Heart left ventricle (tissue), 16 donors: ENCODE measurements at regions not wholly inside any gene's neighbourhood (a gene's known extent, or its start where the extent isn't known, plus 50 kb on each side); places are given as distances from the start of the nearest gene placed in this dataset.

Experiments used
- ATAC-seq, 4 donors: fragments of 200-7000 bp; cut with Tn5 transposase; one replicate each; pipeline ENCODE4 v1.9.1; 2020 to 2022; ENCODE audit warnings: moderate library complexity in 4 of 4, mild to moderate bottlenecking in 3 of 4, moderate number of reproducible peaks in 1 of 4
- DNase-seq, 5 donors: peaks; one replicate each; pipeline ENCODE4 v3.0.0-alpha.2; 2020
- H3K27ac ChIP-seq, 12 donors: fragments of 200-600 bp; sonication (generic) in 4 of 12; one replicate each; pipeline versions ENCODE4 v1.5.0 to v1.8.0; 2016 to 2022; ENCODE audit warnings: mild to moderate bottlenecking in 2 of 12
- H3K27me3 ChIP-seq, 9 donors: fragments of 200-600 bp; sonication (generic) in 2 of 9; one replicate each; pipeline versions ENCODE4 v1.5.1 to v1.8.0; 2016 to 2022; ENCODE audit warnings: mild to moderate bottlenecking in 3 of 9
- H3K36me3 ChIP-seq, 9 donors: fragments of 200-600 bp; sonication (generic) in 2 of 9; one replicate each; pipeline versions ENCODE4 v1.5.0 to v1.8.0; 2018 to 2022; ENCODE audit warnings: mild to moderate bottlenecking in 2 of 9
- H3K4me1 ChIP-seq, 12 donors: fragments of 200-600 bp; sonication (generic) in 4 of 12; one replicate each; pipeline versions ENCODE4 v1.5.0 to v1.8.0; 2016 to 2022; ENCODE audit warnings: mild to moderate bottlenecking in 3 of 12
- H3K4me3 ChIP-seq, 12 donors: fragments of 200-600 bp; sonication (generic) in 4 of 12; one replicate each; pipeline versions ENCODE4 v1.5.0 to v1.8.0; 2017 to 2022; ENCODE audit warnings: mild to moderate bottlenecking in 9 of 12, moderate library complexity in 4 of 12
- H3K9me3 ChIP-seq, 12 donors: fragments of 200-600 bp; sonication (generic) in 4 of 12; one replicate each; pipeline versions ENCODE4 v1.5.0 to v1.8.0; 2016 to 2022; ENCODE audit warnings: mild to moderate bottlenecking in 1 of 12
- POLR2A ChIP-seq, 2 donors: fragments of 450-650 bp; IDR thresholded peaks; one replicate each; pipeline ENCODE4 v1.6.1; 2017; ENCODE audit warnings: antibody characterized with exemption in 2 of 2, mild to moderate bottlenecking in 2 of 2, moderate library complexity in 2 of 2
- WGBS, 4 donors: extraction: QIAGEN DNeasy Blood & Tissue Kit in 2 of 4; methylation state at CpG; one replicate each; pipeline versions ENCODE4 v1.1.5 to v1.1.7; 2013 to 2018; 5-methylcytosine and 5-hydroxymethylcytosine counted together
- intact Hi-C, 10 donors: fragments of 100-400 bp; cut with DNase I; formaldehyde crosslinking; loops; one replicate each; pipeline versions ENCODE4 v1.11.1 to v1.14.2; 2022
- TF ChIP-seq, protein P1 (sequence below), 12 donors: fragments of 200-600 bp; sonication (generic) in 4 of 12; IDR thresholded peaks; one replicate each; pipeline versions ENCODE4 v1.5.0 to v1.8.0; 2018 to 2022; ENCODE audit warnings: antibody characterized with exemption in 12 of 12, mild to moderate bottlenecking in 5 of 12
- donor health status: ischemic (EF 13 %, LVEDD 7.1; RV severe dilation, severe dysfunction).
- donor health status: healthy with polysubstance abuse.
- donor health status: DM: no; HTN: yes; CAD: no.
- donor health status: DM: no; HTN: no; CAD: no.
- donor health status: ischemic (EF 25% LVEDD 6.9; RV normal size, moderate dysfunction).
- donor health status: ischemic (EF 25% LVEDD 5.7; RV mildly dilated, moderate dysfunction).
- donor health status: healthy.
- donor health status: DM: yes; HTN: yes; CAD: no.
- donor health status: ischemic (EF 35%, LVEDD 5.7; RV mildly dilated, moderate dysfunction).
- donor health status: nonischemic (EF 11% LVEDD 7.7; RV severe dilation, severe dysfunction).
- donor health status: DM: yes; HTN: yes; CAD: no.
- donor health status: PGD.
- donor health status: ischemic (EF 29% LVEDD 5.4; RV normal size, mild dysfunction).
- donor health status: nonischemic (EF 23%, LVEDD 6.1; RV moderate dilation, normal function).

DNA sequence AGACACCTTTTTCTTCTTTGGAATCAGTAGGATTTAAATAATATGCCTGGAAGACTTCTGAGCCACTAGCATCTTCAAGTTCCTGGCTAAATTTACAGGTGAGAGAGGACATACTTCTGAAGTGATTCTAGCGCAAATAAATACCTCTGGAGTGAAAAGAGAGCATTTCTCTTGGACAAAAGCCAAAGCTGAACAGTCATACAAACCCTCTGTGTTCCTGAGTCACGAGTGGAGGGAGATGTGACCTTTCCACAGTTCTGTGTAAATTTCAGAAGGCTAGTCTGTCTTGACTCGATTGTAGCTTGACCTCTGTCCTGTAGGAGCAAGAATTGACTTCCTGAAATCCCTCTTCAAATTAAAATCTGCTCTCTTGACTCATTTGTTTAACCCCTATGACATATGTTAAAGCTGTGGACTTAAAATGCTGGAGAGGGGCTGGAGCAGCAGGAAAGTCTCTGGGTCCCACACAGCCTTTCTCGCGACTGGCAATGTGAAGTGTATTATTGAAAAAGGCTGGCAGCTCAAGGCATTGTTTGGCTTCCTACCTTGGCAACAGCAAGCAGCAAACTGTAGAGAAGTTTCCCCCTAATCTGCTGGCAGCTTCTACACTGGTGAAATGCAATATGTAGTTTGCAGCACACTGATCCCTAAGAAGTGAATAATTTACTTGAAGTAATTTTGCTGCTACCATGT lies 79.6 kb upstream of the GCFC2 start:
- no peak for TF ChIP-seq POLR2A (IDR thresholded peaks at IDR 0.05)
- TF ChIP-seq, protein P1, sequence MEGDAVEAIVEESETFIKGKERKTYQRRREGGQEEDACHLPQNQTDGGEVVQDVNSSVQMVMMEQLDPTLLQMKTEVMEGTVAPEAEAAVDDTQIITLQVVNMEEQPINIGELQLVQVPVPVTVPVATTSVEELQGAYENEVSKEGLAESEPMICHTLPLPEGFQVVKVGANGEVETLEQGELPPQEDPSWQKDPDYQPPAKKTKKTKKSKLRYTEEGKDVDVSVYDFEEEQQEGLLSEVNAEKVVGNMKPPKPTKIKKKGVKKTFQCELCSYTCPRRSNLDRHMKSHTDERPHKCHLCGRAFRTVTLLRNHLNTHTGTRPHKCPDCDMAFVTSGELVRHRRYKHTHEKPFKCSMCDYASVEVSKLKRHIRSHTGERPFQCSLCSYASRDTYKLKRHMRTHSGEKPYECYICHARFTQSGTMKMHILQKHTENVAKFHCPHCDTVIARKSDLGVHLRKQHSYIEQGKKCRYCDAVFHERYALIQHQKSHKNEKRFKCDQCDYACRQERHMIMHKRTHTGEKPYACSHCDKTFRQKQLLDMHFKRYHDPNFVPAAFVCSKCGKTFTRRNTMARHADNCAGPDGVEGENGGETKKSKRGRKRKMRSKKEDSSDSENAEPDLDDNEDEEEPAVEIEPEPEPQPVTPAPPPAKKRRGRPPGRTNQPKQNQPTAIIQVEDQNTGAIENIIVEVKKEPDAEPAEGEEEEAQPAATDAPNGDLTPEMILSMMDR (IDR thresholded peaks at IDR 0.05): no peak
- H3K36me3 ChIP-seq: no peaks in the 10 kb centered on the region
- H3K4me1 ChIP-seq: peaks cover 0 to 5% (median 0%) of the 10 kb centered on the region in 12 donors
- H3K4me3 ChIP-seq: no peak overlapping the region
- intact Hi-C loops: loop anchor here in 1 of 10 donors (10.0 kb wide), 1 partner anchor 805 kb away; no protein-coding TSS in a partner anchor
- ATAC-seq: no peak
- 37 to 45% (median 40%) methylated on average over 5 of the region's 5 CpGs for WGBS, 4 donors
- H3K9me3 ChIP-seq: no peaks in the 10 kb centered on the region
- H3K27ac ChIP-seq: no peak overlapping the region
- no peak for DNase-seq
- H3K27me3 ChIP-seq: peaks cover 0 to 3% (median 0%) of the 10 kb centered on the region in 9 donors

DNA sequence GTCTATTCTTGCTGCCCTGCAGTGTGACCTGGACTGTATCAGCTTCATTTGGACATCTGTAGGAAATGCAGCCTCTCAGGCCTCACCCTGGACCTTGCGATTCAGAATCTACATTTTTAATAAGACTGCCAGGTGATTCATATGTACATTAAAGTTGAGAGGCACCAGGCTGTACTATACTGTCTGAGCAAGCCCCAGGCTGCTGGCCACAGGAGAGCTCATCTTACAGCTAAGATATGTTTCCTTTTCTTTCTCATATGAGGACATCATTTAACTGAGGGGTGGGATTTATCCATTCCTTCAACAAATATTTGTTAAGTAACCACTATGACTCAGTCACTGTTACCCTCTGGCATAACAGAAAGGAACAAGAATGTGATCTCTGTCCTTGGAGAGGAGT lies 78.2 kb upstream of the GCFC2 start:
- no peak for TF ChIP-seq POLR2A (IDR thresholded peaks at IDR 0.05)
- TF ChIP-seq, protein P1 (IDR thresholded peaks at IDR 0.05): no peak
- no peak overlapping the region for H3K27ac ChIP-seq
- H3K4me1 ChIP-seq: peaks cover 0 to 5% (median 0%) of the 10 kb centered on the region in 12 donors
- intact Hi-C loops: loop anchor here in 7 of 10 donors (5.0 to 10.0 kb wide), 4 partner anchors 406 to 813 kb away; no protein-coding TSS in a partner anchor
- H3K27me3 ChIP-seq: no peaks in the 10 kb centered on the region
- H3K9me3 ChIP-seq: no peaks in the 10 kb centered on the region
- 50 to 100% (median 79%) methylated on average over 1 of the region's 1 CpG for WGBS, 4 donors
- no peaks in the 10 kb centered on the region for H3K36me3 ChIP-seq
- no peak overlapping the region for H3K4me3 ChIP-seq
- DNase-seq (no peak), ATAC-seq (no peak)

DNA sequence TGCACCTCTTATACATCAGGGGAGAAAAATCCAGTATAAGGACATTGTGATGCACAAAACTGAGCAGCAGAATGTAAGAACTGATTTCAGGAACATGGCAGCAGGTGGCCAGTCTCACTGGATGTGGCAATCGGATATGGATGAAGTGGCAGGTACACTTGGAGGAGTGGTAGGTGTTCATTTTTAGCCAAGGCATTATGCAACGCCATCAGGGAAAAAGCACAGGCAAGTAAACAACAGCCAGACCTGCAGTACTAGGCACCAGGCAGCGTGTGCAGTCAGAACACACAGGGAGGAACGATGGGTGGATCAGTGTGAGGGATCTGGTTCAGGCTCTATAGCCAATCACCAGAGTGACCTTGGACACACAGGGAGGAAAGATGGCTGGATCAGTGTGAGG lies 77.4 kb upstream of the GCFC2 start:
- H3K4me1 ChIP-seq: peaks cover 0 to 5% (median 0%) of the 10 kb centered on the region in 12 donors
- WGBS, 4 donors: 71 to 84% (median 73%) methylated on average over 4 of the region's 4 CpGs
- no peaks in the 10 kb centered on the region for H3K36me3 ChIP-seq
- no peak overlapping the region for H3K4me3 ChIP-seq
- DNase-seq: no peak
- intact Hi-C loops: loop anchor here in 7 of 10 donors (5.0 to 10.0 kb wide), 4 partner anchors 407 to 814 kb away; no protein-coding TSS in a partner anchor
- H3K27ac ChIP-seq: no peak overlapping the region
- ATAC-seq: no peak
- TF ChIP-seq, protein P1 (IDR thresholded peaks at IDR 0.05): no peak
- no peak for TF ChIP-seq POLR2A (IDR thresholded peaks at IDR 0.05)
- no peaks in the 10 kb centered on the region for H3K27me3 ChIP-seq
- H3K9me3 ChIP-seq: no peaks in the 10 kb centered on the region

DNA sequence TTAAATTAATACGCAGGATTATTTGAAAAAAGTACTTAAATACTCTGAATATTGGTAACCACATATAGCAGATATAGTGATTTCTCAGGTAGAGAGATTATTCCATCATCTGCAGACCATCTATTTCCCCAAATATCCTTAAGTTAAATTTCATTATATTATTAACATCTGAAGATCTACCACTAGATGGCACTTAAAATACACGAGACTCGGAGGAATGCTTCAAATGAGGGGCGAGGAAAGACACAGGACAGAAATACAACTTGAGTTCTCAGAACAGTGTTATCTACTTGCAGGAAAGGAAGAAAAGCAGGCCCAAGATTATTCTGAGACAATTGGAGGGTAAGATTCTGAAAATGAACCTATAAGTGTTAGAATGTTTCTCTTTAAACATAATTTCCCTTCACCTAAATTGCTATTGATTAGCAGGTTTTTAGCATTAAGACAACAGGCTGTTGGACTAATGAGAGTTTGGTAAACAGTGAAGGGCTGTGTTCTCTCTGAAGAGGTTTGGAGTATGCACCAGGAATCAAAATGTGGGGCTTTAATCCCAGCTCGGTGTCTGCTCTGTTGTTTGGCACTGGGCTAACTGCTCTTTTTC lies 76.9 kb upstream of the GCFC2 start:
- TF ChIP-seq, protein P1 (IDR thresholded peaks at IDR 0.05): peak in 10 of 12 donors; percentile 19 to 58 (median 40)
- no peak for TF ChIP-seq POLR2A (IDR thresholded peaks at IDR 0.05)
- Histone ChIP-seq H3K9me3 (no peaks in the 10 kb centered on the region), H3K27me3 (no peaks in the 10 kb centered on the region), H3K4me1 (peaks cover 0 to 5% (median 0%) of the 10 kb centered on the region in 12 donors), H3K27ac (no peak overlapping the region), H3K4me3 (no peak overlapping the region), H3K36me3 (no peaks in the 10 kb centered on the region)
- ATAC-seq (no peak), DNase-seq (no peak)
- WGBS, 4 donors: 12 to 20% (median 18%) methylated on average over 5 of the region's 5 CpGs
- intact Hi-C loops: loop anchor here in 8 of 10 donors (2.0 to 10.0 kb wide), 5 partner anchors 407 to 815 kb away; no protein-coding TSS in a partner anchor
